H9 (cell line): ENCODE measurements at regions not wholly inside any gene's neighbourhood (a gene's known extent, or its start where the extent isn't known, plus 50 kb on each side); places are given as distances from the start of the nearest gene placed in this dataset.
A peak's percentile ranks its signal among the peaks of the same experiment; 100 is the strongest.

Experiments used
- DNase-seq: peaks from one replicate; pipeline ENCODE4 v3.0.0-alpha.2; 2017
- H2AFZ ChIP-seq: one replicate; pipeline ENCODE4 v1.6.1; 2013; ENCODE audit warnings: mild to moderate bottlenecking, low read length, control low read depth, moderate library complexity
- H2AK5ac ChIP-seq: 2 replicates; pipeline ENCODE4 v1.6.1; 2013; ENCODE audit warnings: low read length, control low read depth, mixed read lengths; ENCODE audit not compliant: insufficient read length
- H2BK120ac ChIP-seq: one replicate; pipeline ENCODE4 v1.6.1; 2013; ENCODE audit warnings: low read depth, mild to moderate bottlenecking, low read length, control low read depth, inconsistent platforms; ENCODE audit not compliant: poor library complexity, severe bottlenecking
- H2BK12ac ChIP-seq: 2 replicates; pipeline ENCODE4 v1.6.1; 2013; ENCODE audit warnings: low read length, control low read depth, mixed read lengths, low read depth; ENCODE audit not compliant: insufficient read length
- H2BK15ac ChIP-seq: 2 replicates; pipeline ENCODE4 v1.6.1; 2013; ENCODE audit warnings: low read depth, low read length, control low read depth
- H2BK20ac ChIP-seq: one replicate; pipeline ENCODE4 v1.6.1; 2013; ENCODE audit warnings: low read depth, mild to moderate bottlenecking, low read length, control low read depth, inconsistent platforms; ENCODE audit not compliant: poor library complexity, severe bottlenecking
- H2BK5ac ChIP-seq: 2 replicates; pipeline ENCODE4 v1.6.1; 2013; ENCODE audit warnings: low read length, control low read depth, mixed read lengths; ENCODE audit not compliant: insufficient read length
- H3K14ac ChIP-seq: 2 replicates; pipeline ENCODE4 v1.6.1; 2013; ENCODE audit warnings: low read length, control low read depth; ENCODE audit not compliant: insufficient read depth
- H3K18ac ChIP-seq: 2 replicates; pipeline ENCODE4 v1.6.1; 2013; ENCODE audit warnings: low read depth, mild to moderate bottlenecking, mixed read lengths, low read length, control low read depth; ENCODE audit not compliant: insufficient read length
- H3K23ac ChIP-seq: 2 replicates; pipeline ENCODE4 v1.6.1; 2013; ENCODE audit warnings: low read length, control low read depth, mixed read lengths, low read depth; ENCODE audit not compliant: insufficient read length
- H3K23me2 ChIP-seq: 2 replicates; pipeline ENCODE4 v1.6.1; 2013; ENCODE audit warnings: low read depth, mild to moderate bottlenecking, mixed read lengths, low read length, control low read depth; ENCODE audit not compliant: insufficient read length, poor library complexity, severe bottlenecking
- H3K27ac ChIP-seq: 2 replicates; pipeline ENCODE4 v1.5.1; 2013; ENCODE audit warnings: low read length, control low read depth, mixed read lengths, low read depth; ENCODE audit not compliant: insufficient read length
- H3K27me3 ChIP-seq: 2 replicates; pipeline ENCODE4 v1.6.1; 2013; ENCODE audit warnings: low read length, control low read depth, inconsistent platforms; ENCODE audit not compliant: insufficient read depth
- H3K4ac ChIP-seq: 2 replicates; pipeline ENCODE4 v1.6.1; 2013; ENCODE audit warnings: low read depth, mild to moderate bottlenecking, control low read depth, inconsistent platforms, low read length, moderate library complexity
- H3K4me1 ChIP-seq: 2 replicates; pipeline ENCODE4 v1.6.1; 2013; ENCODE audit warnings: low read length, control low read depth, inconsistent platforms; ENCODE audit not compliant: insufficient read depth
- H3K4me2 ChIP-seq: 2 replicates; pipeline ENCODE4 v1.6.1; 2013; ENCODE audit warnings: low read length, control low read depth, mixed read lengths; ENCODE audit not compliant: insufficient read length, insufficient read depth
- H3K56ac ChIP-seq: 2 replicates; pipeline ENCODE4 v1.6.1; 2013; ENCODE audit warnings: low read depth, mild to moderate bottlenecking, mixed read lengths, low read length, control low read depth; ENCODE audit not compliant: insufficient read length
- H3K79me1 ChIP-seq: 2 replicates; pipeline ENCODE4 v1.6.1; 2013; ENCODE audit warnings: low read depth, mild to moderate bottlenecking, moderate library complexity, low read length, control low read depth, inconsistent platforms; ENCODE audit not compliant: insufficient read depth, poor library complexity, severe bottlenecking
- H3K79me2 ChIP-seq: 2 replicates; pipeline ENCODE4 v1.6.1; 2013; ENCODE audit warnings: low read length, control low read depth, inconsistent platforms; ENCODE audit not compliant: insufficient read depth
- H3K9ac ChIP-seq: 2 replicates; pipeline ENCODE4 v1.6.1; 2013; ENCODE audit warnings: low read length, control low read depth, mixed read lengths; ENCODE audit not compliant: insufficient read length; ENCODE audit errors: extremely low read depth
- H3K9me3 ChIP-seq: one replicate; pipeline ENCODE4 v1.6.1; 2013; ENCODE audit warnings: low read depth, low read length, inconsistent platforms; ENCODE audit not compliant: control insufficient read depth
- H3T11ph ChIP-seq: one replicate; pipeline ENCODE4 v1.6.1; 2013; ENCODE audit warnings: mild to moderate bottlenecking, low read length, control low read depth, inconsistent platforms
- H4K20me1 ChIP-seq: one replicate; pipeline ENCODE4 v1.6.1; 2013; ENCODE audit not compliant: control insufficient read depth, insufficient read length, insufficient read depth
- H4K5ac ChIP-seq: 2 replicates; pipeline ENCODE4 v1.6.1; 2013; ENCODE audit warnings: low read depth, mild to moderate bottlenecking, mixed read lengths, low read length, control low read depth; ENCODE audit not compliant: insufficient read length
- H4K8ac ChIP-seq: replicated peaks from 2 replicates; pipeline ENCODE4 v1.6.1; 2013; ENCODE audit warnings: low read length, control low read depth, mixed read lengths, low read depth; ENCODE audit not compliant: insufficient read length
- H4K91ac ChIP-seq: 2 replicates; pipeline ENCODE4 v1.6.1; 2013; ENCODE audit warnings: low read depth, mild to moderate bottlenecking, moderate library complexity, mixed read lengths, low read length, control low read depth; ENCODE audit not compliant: insufficient read length
- H3K27ac Mint-ChIP-seq, 3 experiments: 2 replicates in 2 of 3; 3 replicates in 1 of 3; pipeline ENCODE4 v1.8.0; 2020 to 2021; ENCODE audit warnings: mixed read lengths in 3 of 3, mild to moderate bottlenecking in 1 of 3, moderate library complexity in 1 of 3
- H3K27me3 Mint-ChIP-seq: 2 replicates; pipeline ENCODE4 v1.8.0; 2021; ENCODE audit warnings: low read depth, mild to moderate bottlenecking, moderate library complexity, mixed read lengths
- H3K36me3 Mint-ChIP-seq, 3 experiments: 2 replicates in 2 of 3; 3 replicates in 1 of 3; pipeline ENCODE4 v1.8.0; 2020 to 2021; ENCODE audit warnings: low read depth in 3 of 3, mixed read lengths in 3 of 3; ENCODE audit not compliant: insufficient read depth in 1 of 3
- H3K4me1 Mint-ChIP-seq, 2 experiments: 2 replicates each; pipeline ENCODE4 v1.8.0; 2020; ENCODE audit warnings: mixed read lengths in 2 of 2
- H3K4me3 Mint-ChIP-seq, 2 experiments: 2 replicates in 1 of 2; 3 replicates in 1 of 2; pipeline ENCODE4 v1.8.0; 2020 to 2021; ENCODE audit warnings: mild to moderate bottlenecking in 2 of 2, mixed read lengths in 2 of 2, moderate library complexity in 1 of 2
- H3K9me3 Mint-ChIP-seq, 2 experiments: 2 replicates in 1 of 2; 3 replicates in 1 of 2; pipeline ENCODE4 v1.8.0; 2020; ENCODE audit warnings: mild to moderate bottlenecking in 2 of 2, mixed read lengths in 2 of 2, moderate library complexity in 1 of 2
- CTCF ChIP-seq: fragments of 200-600 bp; sonication (generic); conservative IDR thresholded peaks from 3 replicates; pipeline ENCODE4 v1.8.0; 2021; ENCODE audit warnings: antibody characterized with exemption, mild to moderate bottlenecking
- WGBS: extraction: QIAGEN DNeasy Blood & Tissue Kit; methylation state at CpG from one replicate; pipeline ENCODE4 v1.1.7; 2013; ENCODE audit warnings: missing lambda C conversion rate, low lambda C conversion rate, mixed read lengths; ENCODE audit not compliant: insufficient read length; ENCODE audit errors: extremely low coverage; 5-methylcytosine and 5-hydroxymethylcytosine counted together

GRCh38 chrX:107577933-107578332 lies 50.4 kb upstream of the PRPS1 start:
- no CpG with 5 or more reads among the region's 2 CpGs for WGBS
- Mint-ChIP-seq H3K27ac (peak overlapping the region in 1 of 3 experiments; percentile 72; a peak in 1 of 7 replicates), H3K36me3 (peaks cover 0 to 5% (median 0%) of the 10 kb centered on the region in 3 experiments; a peak in 3 of 7 replicates), H3K9me3 (peaks cover 5 to 42% of the 10 kb centered on the region in 2 experiments; a peak in 3 of 5 replicates), H3K4me1 (no peaks in the 10 kb centered on the region), H3K27me3 (0 out of 2 replicates have a peak, but pooled peaks cover 3% of the 10 kb centered on the region), H3K4me3 (no peak overlapping the region)
- Histone ChIP-seq H2BK15ac (no peak overlapping the region), H2BK20ac (no peak overlapping the region), H3K79me1 (no peaks in the 10 kb centered on the region), H3K79me2 (no peaks in the 10 kb centered on the region), H3K4me2 (no peak overlapping the region), H3K4me1 (no peaks in the 10 kb centered on the region), H4K20me1 (no peaks in the 10 kb centered on the region), H3K27me3 (no peaks in the 10 kb centered on the region), H4K8ac (no peak overlapping the region), H2BK12ac (no peak overlapping the region), H3K4ac (no peak overlapping the region), H3K18ac (no peak overlapping the region), H4K91ac (no peak overlapping the region), H3K9me3 (peaks cover 5% of the 10 kb centered on the region), H2BK5ac (no peak overlapping the region), H4K5ac (no peak overlapping the region), H2BK120ac (no peak overlapping the region), H3T11ph (no peak overlapping the region), H3K23ac (no peak overlapping the region), H3K23me2 (no peaks in the 10 kb centered on the region), H3K14ac (no peak overlapping the region), H3K9ac (no peak overlapping the region), H3K56ac (no peak overlapping the region), H2AFZ (no peak overlapping the region), H3K27ac (no peak overlapping the region), H2AK5ac (no peak overlapping the region)
- no peak for DNase-seq
- no peak for TF ChIP-seq CTCF
